ENCODE measurements at regions not wholly inside any gene's neighbourhood (a gene's known extent, or its start where the extent isn't known, plus 50 kb on each side); places are given as distances from the start of the nearest gene placed in this dataset.

- TF ChIP-seq CTCF (IDR thresholded peaks at IDR 0.05) (no peak), POLR2AphosphoS5 (IDR thresholded peaks at IDR 0.05; ENCODE audit: insufficient read depth in 1 of 2, low read depth in 1 of 2) (no peak), POLR2A (IDR thresholded peaks at IDR 0.05) (no peak)
These were observed 251.5 kb upstream of the NXPH2 start for GRCh38 chr2:139031722-139032121.

Data from vagina (tissue), 2 donors.